Glutamatergic neuron (in vitro differentiated cells): ENCODE measurements at regions not wholly inside any gene's neighbourhood (a gene's known extent, or its start where the extent isn't known, plus 50 kb on each side); places are given as distances from the start of the nearest gene placed in this dataset.
A peak's percentile ranks its signal among the peaks of the same experiment; 100 is the strongest.

Experiments
- DNase-seq: peaks from one replicate; pipeline ENCODE4 v3.0.0; 2022
- H3K27ac Mint-ChIP-seq: one replicate; pipeline ENCODE4 v1.8.0; 2020; ENCODE audit warnings: mild to moderate bottlenecking, mixed read lengths, inconsistent platforms; ENCODE audit not compliant: unreplicated experiment
- H3K27me3 Mint-ChIP-seq: one replicate; pipeline ENCODE4 v1.8.0; 2020; ENCODE audit warnings: mild to moderate bottlenecking, moderate library complexity, mixed read lengths, inconsistent platforms; ENCODE audit not compliant: unreplicated experiment
- H3K36me3 Mint-ChIP-seq: one replicate; pipeline ENCODE4 v1.8.0; 2020; ENCODE audit warnings: mild to moderate bottlenecking, mixed read lengths, inconsistent platforms; ENCODE audit not compliant: unreplicated experiment
- H3K4me1 Mint-ChIP-seq: one replicate; pipeline ENCODE4 v1.8.0; 2020; ENCODE audit warnings: mild to moderate bottlenecking, low read depth, mixed read lengths, inconsistent platforms; ENCODE audit not compliant: unreplicated experiment
- H3K4me3 Mint-ChIP-seq: one replicate; pipeline ENCODE4 v1.8.0; 2020; ENCODE audit warnings: mild to moderate bottlenecking, mixed read lengths, inconsistent platforms; ENCODE audit not compliant: unreplicated experiment
- H3K9me3 Mint-ChIP-seq: one replicate; pipeline ENCODE4 v1.8.0; 2020; ENCODE audit warnings: mild to moderate bottlenecking, moderate library complexity, mixed read lengths, inconsistent platforms; ENCODE audit not compliant: unreplicated experiment
- CTCF ChIP-seq: fragments of 200-600 bp; sonication (generic); IDR thresholded peaks from one replicate; pipeline ENCODE4 v1.5.0; 2021; ENCODE audit not compliant: partially characterized antibody, unreplicated experiment

DNA sequence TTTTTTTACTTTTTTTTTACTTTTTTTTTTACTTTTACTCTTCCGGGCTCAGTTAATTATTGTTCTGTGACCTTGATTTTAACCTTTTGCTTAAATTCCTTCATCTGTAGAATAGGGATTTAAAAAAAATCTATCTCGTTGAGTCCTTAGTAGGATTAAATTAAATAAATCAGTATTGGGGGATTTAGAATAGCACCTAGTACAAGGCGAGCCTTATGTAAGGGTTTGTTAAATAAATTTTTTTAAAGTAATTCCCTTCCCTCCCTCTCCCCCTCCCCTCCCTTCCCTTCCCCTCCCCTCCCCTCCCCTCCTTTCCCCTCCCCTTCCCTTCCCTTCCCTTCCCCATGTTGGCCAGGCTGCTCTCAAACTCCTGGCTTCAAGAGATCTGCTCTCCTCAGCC lies 287.2 kb upstream of the KCNH8 start:
- Mint-ChIP-seq H3K27ac (no peak overlapping the region), H3K9me3 (no peaks in the 10 kb centered on the region), H3K4me1 (no peaks in the 10 kb centered on the region), H3K27me3 (no peaks in the 10 kb centered on the region), H3K36me3 (no peaks in the 10 kb centered on the region), H3K4me3 (no peak overlapping the region)
- no peak for DNase-seq
- no peak for TF ChIP-seq CTCF

DNA sequence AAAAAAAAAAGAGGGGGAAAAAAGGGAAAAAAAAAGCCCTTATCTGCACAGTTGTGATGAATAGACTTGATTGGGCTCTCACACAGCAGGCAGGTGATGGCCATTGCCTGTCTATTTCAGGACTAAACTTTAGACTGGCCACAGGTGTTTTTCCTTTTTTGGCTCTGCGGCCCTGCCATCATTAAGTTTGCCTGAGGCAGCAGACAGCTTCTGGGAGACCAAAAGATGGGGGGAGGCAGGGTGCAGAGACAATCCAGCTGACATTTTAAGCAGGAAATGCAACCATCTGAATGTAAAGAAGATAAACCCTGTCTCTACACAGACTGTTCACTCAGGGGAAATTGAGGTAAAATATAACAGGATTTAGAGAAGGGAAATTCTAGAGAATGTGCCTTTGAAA lies 295.0 kb upstream of the KCNH8 start:
- no peak for DNase-seq
- no peaks in the 10 kb centered on the region for H3K36me3 Mint-ChIP-seq
- H3K27ac Mint-ChIP-seq: no peak overlapping the region
- H3K27me3 Mint-ChIP-seq: no peaks in the 10 kb centered on the region
- H3K4me3 Mint-ChIP-seq: no peak overlapping the region
- no peak for TF ChIP-seq CTCF
- H3K9me3 Mint-ChIP-seq: no peaks in the 10 kb centered on the region
- no peaks in the 10 kb centered on the region for H3K4me1 Mint-ChIP-seq

DNA sequence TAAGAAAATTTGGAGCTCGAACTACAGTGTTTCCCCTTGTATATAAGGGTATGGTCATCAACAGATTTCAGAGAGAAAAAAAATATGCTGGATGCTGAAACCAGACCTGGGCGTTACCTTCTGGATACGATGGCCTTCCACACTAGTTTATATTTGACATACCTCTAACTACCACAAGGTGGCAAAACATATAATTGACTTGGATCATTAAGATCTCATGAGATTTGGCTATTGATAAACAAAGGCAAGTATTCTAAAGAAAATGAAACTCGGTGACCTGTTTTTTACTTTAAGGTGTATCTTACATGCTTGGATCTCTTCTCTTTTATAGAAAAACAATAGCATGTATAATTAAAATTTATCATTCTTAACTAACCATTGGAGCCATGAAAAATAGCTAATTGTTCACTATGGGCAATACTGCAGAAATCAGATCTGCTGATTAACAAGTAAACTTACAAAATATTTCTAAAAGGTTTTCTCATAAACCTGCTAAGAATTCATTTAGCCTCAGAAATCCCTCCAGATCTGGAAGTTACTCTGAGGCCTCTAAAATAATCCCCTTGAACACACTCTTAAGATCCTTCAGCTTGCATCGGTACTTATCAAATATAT lies 300.6 kb upstream of the KCNH8 start:
- Mint-ChIP-seq H3K27me3 (no peaks in the 10 kb centered on the region), H3K4me3 (no peak overlapping the region), H3K9me3 (no peaks in the 10 kb centered on the region), H3K27ac (no peak overlapping the region), H3K4me1 (no peaks in the 10 kb centered on the region), H3K36me3 (no peaks in the 10 kb centered on the region)
- no peak for DNase-seq
- TF ChIP-seq CTCF: peak; percentile 75

DNA sequence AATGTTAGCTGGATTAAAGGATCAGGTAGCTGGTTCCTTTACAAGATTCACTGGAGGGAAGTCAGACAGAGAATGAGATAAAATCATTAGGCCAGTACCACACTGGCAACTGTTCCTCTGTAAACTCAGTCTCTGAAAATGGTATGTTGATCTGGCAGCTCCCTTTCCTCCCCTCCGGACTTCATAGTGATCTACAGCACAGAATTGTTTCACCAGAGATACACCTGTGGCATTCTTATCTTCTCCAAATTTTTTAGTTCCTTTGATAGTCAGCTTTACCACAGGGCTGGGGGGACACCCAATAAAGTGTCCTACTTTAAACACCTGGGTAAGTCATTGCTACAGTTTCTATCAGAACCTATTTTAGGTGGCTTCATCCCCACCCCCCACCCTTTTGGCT lies 304.3 kb upstream of the KCNH8 start:
- no peak overlapping the region for H3K27ac Mint-ChIP-seq
- no peaks in the 10 kb centered on the region for H3K27me3 Mint-ChIP-seq
- H3K9me3 Mint-ChIP-seq: no peaks in the 10 kb centered on the region
- DNase-seq: no peak
- no peaks in the 10 kb centered on the region for H3K36me3 Mint-ChIP-seq
- TF ChIP-seq CTCF: no peak
- no peaks in the 10 kb centered on the region for H3K4me1 Mint-ChIP-seq
- no peak overlapping the region for H3K4me3 Mint-ChIP-seq

DNA sequence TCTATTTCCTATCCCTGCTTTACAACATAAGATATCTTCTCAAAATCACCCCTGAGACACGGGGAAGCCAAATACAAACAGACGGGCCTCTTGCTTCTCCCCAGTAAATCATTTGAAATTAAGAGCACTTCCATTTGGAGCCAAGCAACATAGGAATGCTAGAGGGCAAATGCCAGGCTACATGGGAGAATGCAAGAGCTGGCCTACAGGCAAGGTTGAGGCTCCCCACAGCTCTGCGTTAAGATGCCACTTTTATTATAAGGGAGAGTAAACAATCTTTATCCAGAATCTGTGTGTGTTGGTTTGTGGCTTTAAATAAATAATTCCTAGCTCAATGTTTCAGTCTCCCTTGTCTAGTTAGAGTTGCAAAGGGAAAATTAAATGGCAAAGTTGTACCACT lies 305.1 kb upstream of the KCNH8 start:
- H3K27ac Mint-ChIP-seq: no peak overlapping the region
- H3K36me3 Mint-ChIP-seq: no peaks in the 10 kb centered on the region
- no peak for TF ChIP-seq CTCF
- H3K27me3 Mint-ChIP-seq: no peaks in the 10 kb centered on the region
- DNase-seq: no peak
- no peak overlapping the region for H3K4me3 Mint-ChIP-seq
- H3K9me3 Mint-ChIP-seq: no peaks in the 10 kb centered on the region
- H3K4me1 Mint-ChIP-seq: no peaks in the 10 kb centered on the region
